HepG2 (cell line): ENCODE measurements at regions not wholly inside any gene's neighbourhood (a gene's known extent, or its start where the extent isn't known, plus 50 kb on each side); places are given as distances from the start of the nearest gene placed in this dataset.

Experiments used
- ATAC-seq: fragments of 200-7000 bp; cut with Tn5 transposase; 3 replicates; pipeline ENCODE4 v1.9.1; 2020; ENCODE audit warnings: mild to moderate bottlenecking, moderate library complexity
- BruUV-seq: library from RNA; stranded (reverse); fragments of 400-500 nt; replicated peaks from 2 replicates; lab custom pipeline; 2021; lab: Mats Ljungman, UMichigan
- CTCF ChIA-PET: fragments of 300-600 bp; formaldehyde crosslinking; extraction: SDS; loops from one replicate; lab custom pipeline; 2021; ENCODE audit warnings: low total read pairs, inconsistent platforms, low intra/inter-chr PET ratio; lab: Yijun Ruan, JAX
- POLR2A ChIA-PET: fragments of 350-600 bp; sonication (Branson Sonifier 250); formaldehyde crosslinking; loops from one replicate; lab custom pipeline; 2020; ENCODE audit warnings: antibody characterized with exemption, inconsistent platforms; lab: Yijun Ruan, JAX
- DNase-seq: peaks from one replicate; pipeline ENCODE4 v3.0.0-alpha.2; 2015; ENCODE audit warnings: low spot score
- FAIRE-seq: peaks from 3 replicates; lab custom pipeline; 2011; peaks lifted over from hg19 to GRCh38; lab: Jason Lieb, UNC
- H2AFZ ChIP-seq: one replicate; pipeline ENCODE4 v1.6.1; 2011; ENCODE audit warnings: low read length, inconsistent platforms
- H3K27ac ChIP-seq: fragments of 300-600 bp; 3 replicates; pipeline ENCODE4 v1.8.0; 2011; ENCODE audit warnings: mixed run types, mild to moderate bottlenecking, mixed read lengths, low read length, inconsistent platforms; ENCODE audit not compliant: insufficient read depth; ENCODE audit errors: extremely low read length
- H3K27me3 ChIP-seq, 2 experiments: fragments of 200-600 bp in 1 of 2; 2 replicates in 1 of 2; 3 replicates in 1 of 2; pipeline versions ENCODE4 v1.6.0 to v1.8.0; 2011; ENCODE audit warnings: low read length in 2 of 2, mild to moderate bottlenecking in 2 of 2, moderate library complexity in 2 of 2, inconsistent platforms in 1 of 2; ENCODE audit not compliant: insufficient read depth in 2 of 2, control insufficient read depth in 1 of 2
- H3K36me3 ChIP-seq, 2 experiments: fragments of 200-600 bp in 1 of 2; replicated peaks in 1 of 2; 2 replicates in 1 of 2; 3 replicates in 1 of 2; pipeline versions ENCODE4 v1.5.1 to v1.8.0; 2011; ENCODE audit warnings: low read length in 2 of 2, inconsistent platforms in 1 of 2; ENCODE audit not compliant: insufficient read depth in 2 of 2, control insufficient read depth in 1 of 2
- H3K4me1 ChIP-seq: 2 replicates; pipeline ENCODE4 v1.5.1; 2012; ENCODE audit warnings: low read length, inconsistent platforms; ENCODE audit not compliant: insufficient read depth
- H3K4me2 ChIP-seq: 2 replicates; pipeline ENCODE4 v1.6.0; 2011; ENCODE audit warnings: low read depth, low read length, inconsistent platforms
- H3K4me3 ChIP-seq, 3 experiments: fragments of 200-600 bp in 1 of 3; sonication (generic), shearing (Covaris generic) in 1 of 3; replicated peaks in 1 of 3; 2 replicates each; pipeline ENCODE4 v1.5.1; 2011 to 2016; ENCODE audit warnings: low read length in 3 of 3, inconsistent platforms in 2 of 3, low read depth in 2 of 3, mild to moderate bottlenecking in 2 of 3, control low read depth in 1 of 3, mixed read lengths in 1 of 3; ENCODE audit not compliant: insufficient read depth in 1 of 3
- H3K79me2 ChIP-seq: one replicate; pipeline ENCODE4 v1.6.1; 2011; ENCODE audit warnings: low read length, inconsistent platforms; ENCODE audit not compliant: insufficient read depth
- H3K9ac ChIP-seq: 2 replicates; pipeline ENCODE4 v1.6.0; 2011; ENCODE audit warnings: mild to moderate bottlenecking, low read depth, low read length, inconsistent platforms; ENCODE audit not compliant: insufficient read depth
- H3K9me3 ChIP-seq: 2 replicates; pipeline ENCODE4 v1.5.1; 2012; ENCODE audit warnings: mild to moderate bottlenecking, low read length
- H4K20me1 ChIP-seq: 2 replicates; pipeline ENCODE4 v1.6.0; 2011; ENCODE audit warnings: inconsistent platforms, mild to moderate bottlenecking, low read length, moderate library complexity; ENCODE audit not compliant: insufficient read depth
- HNF4A ChIP-seq: sonication (generic); formaldehyde crosslinking; IDR thresholded peaks from 2 replicates; pipeline ENCODE4 v1.4.0; 2020; ENCODE audit warnings: missing genetic modification reagents
- ISL2 ChIP-seq: sonication (generic); formaldehyde crosslinking; IDR thresholded peaks from 2 replicates; pipeline ENCODE4 v1.5.0; 2020; ENCODE audit warnings: missing genetic modification reagents
- KIAA2018 ChIP-seq: sonication (generic); formaldehyde crosslinking; IDR thresholded peaks from 2 replicates; pipeline ENCODE4 v1.5.0; 2020; ENCODE audit warnings: mild to moderate bottlenecking, missing genetic modification reagents, borderline replicate concordance
- SIX4 ChIP-seq: sonication (generic); formaldehyde crosslinking; IDR thresholded peaks from 2 replicates; pipeline ENCODE4 v1.4.0; 2020; ENCODE audit warnings: missing genetic modification reagents
- ZBTB40 ChIP-seq, 2 experiments: fragments of 450-650 bp in 1 of 2; sonication (generic) in 1 of 2; formaldehyde crosslinking in 1 of 2; IDR thresholded peaks; 2 replicates each; pipeline versions ENCODE4 v1.6.1 to v1.8.0; 2016 to 2022; ENCODE audit warnings: antibody characterized with exemption in 1 of 2, mild to moderate bottlenecking in 1 of 2, missing genetic modification reagents in 1 of 2
- ZNF205 ChIP-seq: IDR thresholded peaks from 2 replicates; pipeline ENCODE4 v1.6.1; 2018; ENCODE audit warnings: missing biosample characterization, missing genetic modification reagents
- ZNF564 ChIP-seq: sonication (generic); formaldehyde crosslinking; IDR thresholded peaks from 2 replicates; pipeline ENCODE4 v1.8.1; 2023; ENCODE audit warnings: mild to moderate bottlenecking, missing genetic modification reagents
- WGBS: methylation state at CpG from one replicate; pipeline ENCODE4 v1.1.6; 2017; ENCODE audit warnings: low lambda C conversion rate; 5-methylcytosine and 5-hydroxymethylcytosine counted together
- in situ Hi-C: cut with HindIII; loops from 2 replicates; pipeline ENCODE4 v1.10.0; 2017; ENCODE audit warnings: low pct_unique_long_range_greater_than_20kb; ENCODE audit not compliant: extremely low pct_ligation_motif_present
- intact Hi-C: fragments of 100-400 bp; cut with micrococcal nuclease; formaldehyde crosslinking; loops from one replicate; pipeline ENCODE4 v1.10.0; 2022; ENCODE audit not compliant: unreplicated experiment

- TF ChIP-seq KIAA2018 (CRISPR knock-in tag): no peak
- TF ChIP-seq ZNF205 (CRISPR knock-in tag): no peak
- no peak for TF ChIP-seq SIX4
- TF ChIP-seq HNF4A (CRISPR knock-in tag): no peak
- TF ChIP-seq ISL2: no peak
Observed at GRCh38 chr13:69180034-69180433, 927.6 kb upstream of the ATXN8OS start (continued).

GRCh38 chr13:69178000-69178399, 929.6 kb upstream of the ATXN8OS start:
- H3K4me3 ChIP-seq: no peak overlapping the region
- no peaks in the 10 kb centered on the region for H3K36me3 ChIP-seq
- CTCF ChIA-PET: no interaction called here
- no peaks in the 10 kb centered on the region for H3K79me2 ChIP-seq
- no peak for ATAC-seq
- no peak overlapping the region for H3K4me2 ChIP-seq
- no peaks in the 10 kb centered on the region for H3K9me3 ChIP-seq
- BruUV-seq: no TSS peak
- intact Hi-C loops (no loop called here), in situ Hi-C loops (no loop called here)
- H3K27me3 ChIP-seq: no peaks in the 10 kb centered on the region
- DNase-seq: no peak
- WGBS: 0% methylated on average over 1 of the region's 1 CpG
- no peak for FAIRE-seq
- H2AFZ ChIP-seq: no peak overlapping the region
- POLR2A ChIA-PET: no interaction called here
- H3K9ac ChIP-seq: no peak overlapping the region
- H3K4me1 ChIP-seq: no peaks in the 10 kb centered on the region
- no peak overlapping the region for H3K27ac ChIP-seq
- H4K20me1 ChIP-seq: no peaks in the 10 kb centered on the region
- TF ChIP-seq ZBTB40 (IDR thresholded peaks at IDR 0.05) (no peak), ZBTB40 (CRISPR knock-in tag; IDR thresholded peaks at IDR 0.05) (no peak), ZNF564 (CRISPR knock-in tag) (no peak)
